Stimulated activated CD8-positive, alpha-beta memory T cell treated with anti-CD3 and anti-CD28 coated beads, Interleukin-7, amount 100 ng/mL, for 4 hours (primary cell): ENCODE measurements at regions not wholly inside any gene's neighbourhood (a gene's known extent, or its start where the extent isn't known, plus 50 kb on each side); places are given as distances from the start of the nearest gene placed in this dataset.

Source experiments
- DNase-seq, 2 donors: peaks; one replicate each; pipeline ENCODE4 v3.0.0-alpha.2; 2020; ENCODE audit warnings: low read depth in 2 of 2

DNA sequence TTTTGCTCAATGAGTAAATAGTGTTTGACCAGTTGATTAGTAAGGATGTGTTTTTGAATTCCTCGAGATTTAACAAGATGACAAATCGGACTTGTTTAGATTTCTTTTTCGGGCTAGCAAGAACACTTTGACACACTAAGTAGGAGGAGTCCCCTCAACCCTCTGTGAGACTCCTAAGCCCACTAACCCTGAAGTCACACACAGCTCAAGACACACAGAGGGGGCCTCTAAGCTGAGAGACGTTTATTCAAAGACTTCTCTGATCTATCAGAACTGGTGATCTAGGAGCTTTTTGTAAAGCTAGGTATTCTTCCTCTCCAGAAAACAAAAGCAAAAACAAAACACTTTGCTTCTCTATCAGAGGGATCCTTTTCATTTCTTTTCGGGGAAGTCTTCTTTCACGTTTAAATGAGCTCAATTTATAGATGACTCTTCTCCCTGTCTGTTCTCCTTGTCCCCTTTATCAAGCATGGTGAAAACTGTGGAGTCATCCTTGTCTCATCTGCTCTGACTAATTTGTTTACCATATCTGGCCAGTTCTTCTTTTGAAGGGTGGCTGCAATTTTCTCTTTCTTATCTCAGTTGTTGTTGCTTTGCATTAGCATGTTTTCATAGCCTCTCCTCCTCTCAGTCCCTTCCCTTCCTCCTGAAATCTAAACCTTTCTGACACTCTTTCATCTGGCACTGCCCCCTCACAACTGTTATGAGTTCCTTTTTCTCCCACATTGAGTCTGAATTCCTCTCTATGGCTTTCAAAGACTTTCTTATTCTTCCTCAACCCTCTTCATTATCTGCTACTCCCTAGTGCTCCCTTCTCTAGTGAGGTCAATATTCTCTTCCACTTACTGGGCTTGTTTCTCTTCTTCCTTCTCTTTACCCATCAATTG lies 68.5 kb upstream of the RAI14 start:
- DNase-seq = no peak

GRCh38 chr5:34589832-34590231 lies 66.3 kb upstream of the RAI14 start:
- DNase-seq = no peak

GRCh38 chr5:34591723-34592122 lies 64.4 kb upstream of the RAI14 start:
- no peak for DNase-seq

GRCh38 chr5:34597034-34598027 lies 58.8 kb upstream of the RAI14 start:
- no peak for DNase-seq

DNA sequence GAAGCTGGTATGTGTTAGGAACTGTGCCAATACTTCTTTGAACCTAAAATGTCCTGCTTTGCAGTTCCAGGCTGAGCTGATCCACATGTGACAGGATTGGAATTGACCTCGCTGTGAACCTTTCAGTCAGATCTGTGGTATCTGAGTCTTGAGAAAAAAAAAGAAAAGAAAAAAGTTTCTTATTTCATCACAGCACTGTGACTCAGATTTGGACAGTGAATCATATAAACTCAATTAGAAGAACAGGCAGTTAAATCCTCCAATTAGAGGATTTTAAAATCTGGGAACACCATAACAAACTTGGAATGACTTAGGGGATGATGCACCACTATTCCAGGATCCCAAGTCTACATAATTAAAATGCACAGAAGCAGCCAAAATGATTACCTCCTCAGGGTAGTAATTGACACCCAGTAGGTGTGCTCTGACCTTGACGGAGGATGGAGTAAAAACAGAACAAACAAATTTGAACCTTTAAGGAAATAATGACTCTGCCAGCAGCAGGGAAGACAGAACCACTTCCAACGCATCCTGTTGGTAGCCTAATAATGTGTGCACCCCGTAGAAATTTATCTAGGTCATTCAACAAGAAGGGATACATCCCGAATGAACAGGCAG lies 57.8 kb upstream of the RAI14 start:
- no peak for DNase-seq

GRCh38 chr5:34599471-34600117 lies 56.5 kb upstream of the RAI14 start:
- no peak for DNase-seq

DNA sequence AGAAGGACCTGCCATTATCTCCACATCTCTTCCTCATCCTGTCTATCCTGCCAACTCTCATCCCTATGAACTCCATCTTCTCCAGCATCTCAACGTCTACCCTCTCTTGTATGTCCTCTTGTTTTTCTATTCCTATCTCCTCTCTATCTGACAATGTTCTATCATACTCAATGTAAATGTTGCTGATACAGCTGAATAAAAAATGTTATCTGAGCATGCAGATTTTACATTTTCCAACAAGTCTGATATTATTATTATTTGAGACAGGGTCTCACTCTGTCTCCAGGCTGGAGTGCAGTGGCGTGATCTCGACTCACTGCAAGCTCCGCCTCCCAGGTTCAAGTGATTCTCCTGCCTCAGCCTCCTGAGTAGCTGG lies 56.0 kb upstream of the RAI14 start:
- no peak for DNase-seq

- DNase-seq = no peak
Measured at GRCh38 chr5:34603378-34603777, 52.8 kb upstream of the RAI14 start.

DNA sequence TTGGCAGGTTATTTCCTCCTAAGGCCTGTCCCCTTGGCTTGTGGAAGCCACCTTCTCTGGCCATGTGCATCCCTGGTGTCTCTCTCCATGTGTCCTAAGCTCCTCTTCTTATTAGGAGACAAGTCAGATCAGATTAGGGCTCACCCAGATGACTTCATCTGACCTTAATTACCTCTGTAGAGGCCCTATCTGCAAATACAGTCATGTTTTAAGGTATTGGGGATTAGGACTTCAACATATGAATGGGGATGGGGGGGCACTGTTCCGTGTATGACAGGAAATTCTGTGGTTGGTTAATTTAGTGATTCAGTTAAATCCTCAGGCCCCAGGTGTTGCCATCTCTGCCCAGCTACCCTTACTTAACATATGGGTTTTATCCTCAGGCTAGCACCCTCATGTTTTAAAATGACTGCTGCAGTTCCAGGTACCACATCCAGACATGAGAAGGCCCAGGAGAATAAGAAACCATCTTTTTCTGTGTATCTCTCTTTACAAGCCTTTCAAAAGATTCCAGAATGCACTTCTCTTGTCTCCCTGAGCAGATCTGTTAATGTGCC lies 51.9 kb upstream of the RAI14 start:
- no peak for DNase-seq

DNA sequence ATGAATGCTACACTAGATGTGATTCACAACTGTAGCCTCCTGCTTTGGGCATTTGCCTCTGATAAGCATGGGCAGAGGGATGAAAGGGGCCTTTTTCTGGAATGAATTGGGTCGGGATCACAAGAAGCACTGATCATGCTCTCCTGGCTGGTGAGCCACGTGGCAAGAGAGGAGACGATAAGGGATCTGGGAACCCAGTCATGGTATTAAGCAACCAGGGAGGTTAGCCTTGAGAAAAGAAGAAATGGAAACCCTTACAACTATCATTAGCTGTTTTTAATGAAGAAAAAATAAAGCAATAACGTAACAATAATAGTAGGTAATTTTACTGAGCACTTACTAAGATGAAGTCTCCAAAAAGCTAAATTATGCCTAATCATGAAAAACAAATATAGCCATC lies 50.0 kb upstream of the RAI14 start:
- DNase-seq = no peak
